Right lobe of liver (tissue), 4 donors: ENCODE measurements at regions not wholly inside any gene's neighbourhood (a gene's known extent, or its start where the extent isn't known, plus 50 kb on each side); places are given as distances from the start of the nearest gene placed in this dataset.

Experiments
- CTCF ChIP-seq, 4 donors: fragments of 200-600 bp in 3 of 4; fragments of 450-650 bp in 1 of 4; IDR thresholded peaks; one replicate each; pipeline versions ENCODE4 v1.5.1 to v1.8.0; 2016 to 2022; ENCODE audit warnings: antibody characterized with exemption in 4 of 4, mild to moderate bottlenecking in 2 of 4
- POLR2A ChIP-seq: fragments of 450-650 bp; IDR thresholded peaks from one replicate; pipeline ENCODE4 v1.6.1; 2017; ENCODE audit warnings: antibody characterized with exemption, mild to moderate bottlenecking
- donor health status: DM: no; HTN: no; CAD: no.
- donor health status: DM: no; HTN: no; CAD: no.
- donor health status: DM: no; HTN: yes; CAD: no.

GRCh38 chr18:67933271-67933670, 416.8 kb upstream of the DSEL start:
- TF ChIP-seq CTCF (IDR thresholded peaks at IDR 0.05) (no peak), POLR2A (no peak)
